Middle frontal gyrus (tissue), 1 donor: ENCODE measurements at regions not wholly inside any gene's neighbourhood (a gene's known extent, or its start where the extent isn't known, plus 50 kb on each side); places are given as distances from the start of the nearest gene placed in this dataset.

Source experiments
- DNase-seq: peaks from one replicate; pipeline ENCODE4 v3.0.0-alpha.2; 2015; ENCODE audit warnings: low spot score; ENCODE audit errors: extremely low spot score

DNA sequence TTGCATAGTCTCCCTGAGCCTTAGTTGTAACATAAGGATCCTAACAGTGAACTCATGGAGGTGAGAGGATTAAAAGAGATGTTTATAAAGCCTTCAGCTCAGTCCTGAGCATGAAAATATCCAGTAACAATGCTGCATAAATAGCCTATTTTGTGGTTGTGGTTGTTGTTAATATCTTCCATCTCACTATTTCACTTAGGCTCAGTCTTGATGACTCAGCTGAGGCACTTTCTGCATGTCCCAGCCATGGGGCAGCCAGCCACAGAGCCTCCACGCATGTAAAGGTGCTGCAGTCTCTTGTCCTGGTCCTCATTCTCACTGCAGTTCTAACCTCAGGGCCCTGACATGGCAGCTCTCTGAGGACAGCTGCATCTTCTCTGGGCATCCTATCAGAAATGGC is 218.8 kb upstream of the PKDCC start:
- DNase-seq: no peak

GRCh38 chr2:41830600-41830999 is 217.2 kb upstream of the PKDCC start:
- no peak for DNase-seq

- DNase-seq: no peak
These were observed 215.6 kb upstream of the PKDCC start for GRCh38 chr2:41832218-41832617.

- DNase-seq: no peak
These were observed 212.4 kb upstream of the PKDCC start for GRCh38 chr2:41835401-41835800.

DNA sequence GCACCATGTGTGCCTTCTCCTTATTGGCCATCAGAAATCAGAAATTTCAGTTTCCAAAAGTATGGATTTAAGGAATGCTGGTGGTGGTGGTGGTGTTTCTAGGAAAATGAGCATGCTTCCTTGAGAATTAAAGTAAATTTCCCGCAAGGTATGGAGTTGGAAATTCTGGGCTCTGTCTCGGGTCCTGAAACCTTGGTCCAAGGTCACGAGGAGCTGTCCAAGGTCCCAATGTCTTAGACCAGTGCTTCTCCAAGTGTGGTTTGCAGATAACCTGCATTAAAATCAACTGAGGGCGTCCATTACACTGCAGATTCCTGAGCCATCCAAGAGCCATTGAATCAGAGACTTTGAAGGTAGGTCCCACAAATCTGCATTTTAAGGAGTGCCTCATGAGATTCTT is 210.9 kb upstream of the PKDCC start:
- no peak for DNase-seq

DNA sequence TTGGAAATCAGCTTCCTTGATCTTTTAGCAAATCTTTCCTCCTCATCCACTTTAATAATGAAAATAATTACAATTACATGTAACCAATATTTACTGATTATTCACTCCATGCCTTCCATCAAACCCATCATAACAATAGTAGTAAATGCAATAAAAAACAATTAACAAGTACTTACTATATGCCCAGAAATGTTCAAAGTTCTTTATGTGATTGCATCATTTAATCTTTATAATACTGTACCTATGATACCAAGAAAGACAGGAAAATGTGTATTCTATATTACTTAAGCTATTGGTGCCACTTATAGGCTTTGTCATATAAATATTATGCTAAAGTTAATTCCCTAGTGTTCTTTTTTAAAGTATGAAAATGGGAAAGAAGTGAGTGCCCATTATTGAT is 210.2 kb upstream of the PKDCC start:
- DNase-seq: no peak

DNA sequence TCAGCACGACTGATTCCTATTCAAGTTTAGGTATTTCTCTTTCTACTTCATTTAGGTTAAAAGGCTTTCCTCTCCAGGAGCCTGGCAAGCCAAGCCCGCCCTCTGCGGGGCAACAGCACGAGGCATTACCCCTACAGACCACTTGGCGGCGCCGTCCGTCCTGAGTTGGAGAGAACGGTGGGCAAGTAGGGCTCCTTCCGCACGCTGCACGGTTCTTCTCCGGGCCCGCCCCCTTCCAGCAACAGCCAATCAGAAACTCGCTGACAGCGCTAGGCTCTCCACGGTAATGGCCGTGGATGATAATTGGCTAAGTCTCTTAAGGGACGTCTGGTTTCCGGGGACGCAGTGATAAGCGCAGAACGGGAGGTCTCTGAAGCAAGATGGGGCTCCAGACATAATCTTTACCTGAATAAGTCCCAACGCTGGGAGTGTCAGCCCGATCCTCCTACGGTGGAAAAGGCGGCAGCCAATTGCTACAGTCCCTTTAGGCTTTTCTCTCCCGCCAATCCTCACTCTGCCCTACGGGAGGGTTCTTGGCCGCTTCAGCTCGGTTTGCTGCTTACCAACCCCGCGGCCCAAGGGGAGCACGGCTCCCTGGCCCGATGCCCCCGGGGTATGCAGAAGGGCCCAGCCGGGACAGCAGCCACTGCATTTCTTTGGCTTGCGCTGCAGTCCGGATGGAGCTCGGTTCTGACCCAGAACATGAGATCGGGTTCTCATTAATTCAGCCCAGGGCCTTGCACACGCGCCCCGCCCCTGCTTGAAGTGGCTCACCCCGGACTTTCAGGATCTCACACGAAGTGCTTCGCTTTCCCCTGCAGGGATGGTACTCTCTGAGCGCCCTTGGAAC is 206.9 kb upstream of the PKDCC start:
- DNase-seq: peak; percentile 98

DNA sequence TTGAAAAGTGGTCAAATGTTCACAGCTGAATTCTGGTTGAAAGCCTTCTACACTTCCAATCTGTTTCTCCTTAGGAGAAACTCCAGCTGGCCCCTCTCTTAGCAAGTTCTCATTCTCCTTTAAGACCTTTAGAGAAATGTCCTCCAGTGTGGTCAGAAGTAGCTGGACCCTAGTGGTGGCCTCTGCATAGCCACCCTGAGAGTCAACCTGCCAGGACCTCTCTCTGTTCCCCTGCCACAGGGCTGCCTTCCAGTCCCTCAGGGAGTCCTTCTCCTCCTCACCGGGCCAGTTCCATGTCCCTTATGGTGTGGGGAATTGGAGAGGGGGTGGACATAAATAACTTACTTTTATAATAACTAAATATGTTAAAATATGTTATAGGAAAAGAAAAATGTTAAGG is 200.9 kb upstream of the PKDCC start:
- DNase-seq: no peak

- no peak for DNase-seq
These were observed 199.9 kb upstream of the PKDCC start for GRCh38 chr2:41847744-41848441.

DNA sequence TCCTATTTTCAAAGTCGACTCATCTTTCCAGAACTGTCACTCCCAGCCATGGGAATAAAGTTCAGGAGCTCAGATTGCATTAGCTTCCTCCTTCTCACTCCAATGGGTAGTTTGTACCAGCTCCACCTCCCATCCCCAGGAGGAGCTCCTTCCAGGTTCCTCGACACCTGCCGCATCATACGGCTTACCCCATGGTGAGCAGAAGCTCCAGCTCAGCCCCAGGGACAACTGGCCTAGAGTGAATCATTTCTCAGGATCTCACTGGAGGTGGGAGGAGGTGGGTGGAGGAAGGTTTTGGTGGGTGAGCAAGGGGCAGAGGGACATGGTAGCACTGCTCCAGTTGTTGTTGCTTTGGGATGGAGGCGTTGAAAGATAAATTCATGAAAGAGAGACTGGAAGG is 196.3 kb upstream of the PKDCC start:
- DNase-seq: no peak

DNA sequence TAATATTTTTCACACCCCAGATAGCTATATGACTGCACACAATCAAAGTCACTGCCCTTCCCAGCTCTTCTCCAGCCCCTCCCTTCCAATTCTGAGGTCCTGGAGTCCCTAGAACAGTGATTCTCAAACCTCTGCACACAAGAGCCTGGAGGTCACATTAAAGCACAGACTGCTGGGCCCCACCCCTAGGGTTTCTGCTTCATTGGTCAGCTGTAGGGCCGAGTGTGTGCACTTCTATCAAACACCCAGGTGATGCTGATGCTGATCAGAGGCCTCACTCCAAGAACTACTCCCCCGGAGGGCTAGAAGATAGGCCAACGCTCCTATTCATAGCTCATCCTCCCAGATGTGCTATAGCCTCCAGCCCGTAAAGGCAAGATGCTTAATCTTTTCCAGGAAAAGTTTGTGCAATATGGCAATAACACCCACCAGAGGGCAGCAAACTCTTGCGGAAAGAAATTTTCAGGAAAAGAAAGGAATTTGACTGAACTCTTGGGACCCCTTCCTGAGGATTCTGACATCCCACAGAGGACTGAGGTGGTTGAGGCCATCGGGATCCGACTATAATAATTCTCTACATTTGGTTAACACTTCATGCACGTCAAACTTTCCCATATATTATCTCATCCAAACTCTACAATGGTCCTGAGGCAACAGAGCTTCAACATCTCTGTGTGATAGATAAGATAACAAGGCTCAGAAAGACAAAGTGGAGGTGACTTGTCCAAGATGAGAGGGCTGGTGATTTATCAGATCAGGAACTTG is 194.2 kb upstream of the PKDCC start:
- DNase-seq: peak; percentile 54

GRCh38 chr2:41854227-41854626 is 193.6 kb upstream of the PKDCC start:
- no peak for DNase-seq

DNA sequence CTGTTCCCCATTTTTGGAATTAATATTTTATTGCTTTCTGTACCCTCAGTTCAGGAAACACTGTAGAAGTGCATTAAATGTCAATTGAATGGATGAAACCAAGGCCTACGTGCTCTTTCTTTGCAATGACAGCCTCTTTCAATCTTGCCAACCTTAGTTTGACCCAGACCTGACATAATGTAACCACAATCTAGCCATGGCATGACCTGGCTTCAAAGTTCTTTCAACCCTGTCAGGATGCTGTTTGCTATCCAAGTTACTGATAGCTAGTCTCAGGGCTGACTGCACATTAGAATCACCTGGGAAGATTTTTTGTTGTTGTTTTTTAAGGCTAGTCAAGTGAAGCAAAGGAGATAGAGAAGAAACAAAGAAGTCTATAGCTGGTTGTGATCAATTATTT is 190.9 kb upstream of the PKDCC start:
- DNase-seq: no peak

DNA sequence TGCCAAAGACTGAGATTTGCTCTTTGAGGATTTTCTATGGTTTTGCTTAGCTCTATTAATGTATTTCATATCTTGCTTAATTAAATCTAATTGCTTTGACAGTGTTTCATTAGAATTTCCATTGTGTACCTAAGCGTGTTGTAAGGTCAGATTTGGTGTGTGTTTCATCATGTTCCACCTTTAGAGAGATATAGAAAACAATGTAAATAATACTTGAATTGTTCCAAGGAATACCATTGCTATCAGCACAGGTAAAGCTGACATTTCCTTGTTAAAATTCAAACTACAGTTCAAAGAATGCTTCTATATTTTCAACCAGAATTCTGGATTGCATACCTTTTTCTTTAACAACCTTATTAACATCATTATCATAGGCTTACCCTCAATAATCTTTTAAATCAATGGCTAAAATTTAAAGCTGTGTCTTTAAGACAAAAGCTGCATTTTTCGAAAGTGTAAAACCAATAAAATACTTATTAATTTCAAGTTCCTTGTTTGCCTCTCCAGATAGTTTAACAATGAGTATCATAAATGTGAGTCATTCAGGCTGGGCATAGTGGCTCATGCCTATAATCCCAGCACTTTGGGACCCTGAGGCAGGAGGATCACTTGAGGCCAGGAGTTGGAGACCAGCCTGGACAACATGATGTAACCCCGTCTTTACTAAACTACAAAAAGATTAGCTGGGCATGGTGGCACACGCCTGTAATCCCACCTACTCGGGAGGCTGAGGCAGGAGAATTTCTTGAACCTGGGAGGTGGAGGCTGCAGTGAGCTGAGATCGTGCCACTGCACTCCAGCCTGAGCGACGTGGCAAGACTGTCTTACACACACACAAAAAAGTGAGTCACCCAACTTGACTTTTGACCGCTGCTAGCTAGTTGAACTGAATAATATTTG is 188.0 kb upstream of the PKDCC start:
- no peak for DNase-seq

GRCh38 chr2:41863062-41863461 is 184.8 kb upstream of the PKDCC start:
- DNase-seq: no peak

DNA sequence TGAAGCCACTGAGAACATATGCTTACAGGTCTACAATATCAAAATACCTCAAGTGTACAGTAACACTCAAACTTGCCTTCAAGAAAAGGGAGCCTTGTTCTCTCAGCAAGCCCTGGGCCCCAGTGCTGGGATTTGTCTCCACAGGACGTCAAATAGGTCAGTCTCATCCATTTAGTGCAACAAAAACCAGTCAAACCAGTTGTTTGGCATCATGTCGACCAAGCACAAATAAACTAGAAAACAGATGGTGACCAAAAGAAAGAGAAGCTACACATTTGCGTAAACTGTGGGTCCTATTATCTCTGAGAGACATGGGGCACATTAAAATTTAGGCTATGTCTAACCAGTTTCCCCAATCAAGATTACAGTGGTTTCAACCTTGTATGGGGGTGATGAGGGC is 182.6 kb upstream of the PKDCC start:
- no peak for DNase-seq

DNA sequence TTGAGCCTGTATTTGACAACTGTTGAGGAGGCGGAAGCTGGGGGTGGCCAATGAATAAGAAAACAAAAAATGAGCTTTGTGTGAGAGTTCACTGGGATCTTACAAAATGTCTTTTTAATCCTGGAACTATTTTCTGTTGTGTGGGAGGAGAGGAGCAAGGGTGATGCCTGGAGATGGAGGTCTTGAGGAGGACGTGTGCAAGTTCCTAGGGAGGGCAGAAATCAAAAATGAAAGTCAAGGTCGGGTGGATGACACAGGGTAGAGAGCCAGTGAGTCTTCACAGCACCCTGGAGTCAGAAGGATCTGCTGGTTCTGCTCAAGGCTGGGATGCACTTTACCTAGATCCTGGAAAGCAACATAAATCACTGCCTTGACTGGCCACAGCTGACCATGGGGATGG is 180.3 kb upstream of the PKDCC start:
- no peak for DNase-seq

DNA sequence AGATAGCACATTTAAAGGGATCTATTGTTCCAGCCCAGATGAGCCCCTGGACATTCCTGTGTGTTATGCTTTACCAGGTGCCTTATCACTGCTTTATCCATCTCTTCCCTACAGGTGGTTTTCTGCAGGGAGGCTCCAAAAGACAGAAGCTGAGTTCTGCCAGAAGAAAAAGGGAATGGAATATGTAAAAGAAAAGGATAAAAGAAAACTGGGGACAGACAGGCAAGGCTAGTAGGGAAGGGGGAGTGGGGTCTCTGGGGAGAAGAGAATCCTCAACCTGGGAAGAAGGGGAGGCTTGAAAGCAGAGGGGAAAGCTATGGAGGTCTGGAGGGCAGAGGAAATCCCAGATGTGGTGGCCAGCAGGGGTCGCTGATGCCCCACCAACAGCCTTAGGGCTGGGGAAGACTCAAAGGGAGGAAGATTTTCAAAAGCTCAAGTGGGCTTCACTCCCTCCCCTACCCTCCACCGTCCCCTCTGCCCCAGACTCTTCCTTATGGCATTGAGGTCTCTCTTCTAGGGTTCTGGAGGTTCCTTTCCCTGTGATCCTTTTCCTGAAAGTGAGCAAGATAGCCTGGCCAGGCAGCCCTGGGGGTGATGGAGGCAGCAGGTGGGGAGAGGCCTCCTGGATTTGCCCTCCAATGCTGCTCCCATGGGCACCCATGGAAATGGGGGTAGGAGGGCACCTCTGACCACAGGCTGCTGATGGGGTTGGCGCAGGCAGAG is 178.1 kb upstream of the PKDCC start:
- peak; percentile 24 for DNase-seq

- no peak for DNase-seq
These were observed 177.6 kb upstream of the PKDCC start for GRCh38 chr2:41870265-41870585.

- DNase-seq: no peak
These were observed 176.7 kb upstream of the PKDCC start for GRCh38 chr2:41871080-41871479.

DNA sequence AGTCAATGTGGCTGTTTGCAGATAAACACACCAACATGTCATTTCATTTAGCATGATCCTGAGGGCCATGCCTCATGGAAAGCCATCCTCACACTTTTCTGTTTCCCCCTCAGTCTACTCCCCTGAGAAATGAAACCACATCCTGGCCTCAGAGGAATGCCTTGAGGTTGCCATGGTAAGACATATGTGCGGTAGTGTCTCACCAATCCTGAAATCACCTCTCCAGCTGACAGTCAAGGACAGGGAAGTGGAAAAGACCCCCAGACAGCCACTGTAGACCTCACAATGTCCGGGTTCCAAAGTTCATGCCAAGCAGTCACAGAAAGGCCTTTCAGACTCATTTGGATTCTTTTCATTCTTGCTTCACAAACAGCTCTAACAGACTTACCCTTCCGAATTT is 175.2 kb upstream of the PKDCC start:
- DNase-seq: no peak
